ENCODE measurements at regions not wholly inside any gene's neighbourhood (a gene's known extent, or its start where the extent isn't known, plus 50 kb on each side); places are given as distances from the start of the nearest gene placed in this dataset.

DNA sequence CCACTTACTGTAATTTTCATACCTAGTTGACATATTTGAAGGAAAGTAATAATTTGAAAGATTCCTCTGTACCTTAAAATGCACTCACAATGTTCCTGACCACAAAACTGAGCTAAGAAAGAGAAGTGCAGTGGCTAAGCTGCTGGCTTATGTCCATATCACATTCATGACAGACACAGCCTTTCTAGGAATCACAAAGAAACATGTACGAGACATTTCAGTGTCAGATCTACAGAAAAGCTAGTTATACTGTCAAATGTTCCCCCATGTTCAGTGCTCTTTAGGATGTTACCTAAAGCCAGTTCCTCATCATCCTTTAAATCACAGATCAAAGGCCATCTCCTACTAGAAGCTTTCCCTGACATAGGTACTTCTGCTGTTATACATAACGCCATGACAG lies 142.2 kb upstream of the C11orf58 start:
- TF ChIP-seq, protein P1, sequence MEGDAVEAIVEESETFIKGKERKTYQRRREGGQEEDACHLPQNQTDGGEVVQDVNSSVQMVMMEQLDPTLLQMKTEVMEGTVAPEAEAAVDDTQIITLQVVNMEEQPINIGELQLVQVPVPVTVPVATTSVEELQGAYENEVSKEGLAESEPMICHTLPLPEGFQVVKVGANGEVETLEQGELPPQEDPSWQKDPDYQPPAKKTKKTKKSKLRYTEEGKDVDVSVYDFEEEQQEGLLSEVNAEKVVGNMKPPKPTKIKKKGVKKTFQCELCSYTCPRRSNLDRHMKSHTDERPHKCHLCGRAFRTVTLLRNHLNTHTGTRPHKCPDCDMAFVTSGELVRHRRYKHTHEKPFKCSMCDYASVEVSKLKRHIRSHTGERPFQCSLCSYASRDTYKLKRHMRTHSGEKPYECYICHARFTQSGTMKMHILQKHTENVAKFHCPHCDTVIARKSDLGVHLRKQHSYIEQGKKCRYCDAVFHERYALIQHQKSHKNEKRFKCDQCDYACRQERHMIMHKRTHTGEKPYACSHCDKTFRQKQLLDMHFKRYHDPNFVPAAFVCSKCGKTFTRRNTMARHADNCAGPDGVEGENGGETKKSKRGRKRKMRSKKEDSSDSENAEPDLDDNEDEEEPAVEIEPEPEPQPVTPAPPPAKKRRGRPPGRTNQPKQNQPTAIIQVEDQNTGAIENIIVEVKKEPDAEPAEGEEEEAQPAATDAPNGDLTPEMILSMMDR (tag by site-specific recombination; IDR thresholded peaks at IDR 0.05): no peak
- TF ChIP-seq, protein P2, sequence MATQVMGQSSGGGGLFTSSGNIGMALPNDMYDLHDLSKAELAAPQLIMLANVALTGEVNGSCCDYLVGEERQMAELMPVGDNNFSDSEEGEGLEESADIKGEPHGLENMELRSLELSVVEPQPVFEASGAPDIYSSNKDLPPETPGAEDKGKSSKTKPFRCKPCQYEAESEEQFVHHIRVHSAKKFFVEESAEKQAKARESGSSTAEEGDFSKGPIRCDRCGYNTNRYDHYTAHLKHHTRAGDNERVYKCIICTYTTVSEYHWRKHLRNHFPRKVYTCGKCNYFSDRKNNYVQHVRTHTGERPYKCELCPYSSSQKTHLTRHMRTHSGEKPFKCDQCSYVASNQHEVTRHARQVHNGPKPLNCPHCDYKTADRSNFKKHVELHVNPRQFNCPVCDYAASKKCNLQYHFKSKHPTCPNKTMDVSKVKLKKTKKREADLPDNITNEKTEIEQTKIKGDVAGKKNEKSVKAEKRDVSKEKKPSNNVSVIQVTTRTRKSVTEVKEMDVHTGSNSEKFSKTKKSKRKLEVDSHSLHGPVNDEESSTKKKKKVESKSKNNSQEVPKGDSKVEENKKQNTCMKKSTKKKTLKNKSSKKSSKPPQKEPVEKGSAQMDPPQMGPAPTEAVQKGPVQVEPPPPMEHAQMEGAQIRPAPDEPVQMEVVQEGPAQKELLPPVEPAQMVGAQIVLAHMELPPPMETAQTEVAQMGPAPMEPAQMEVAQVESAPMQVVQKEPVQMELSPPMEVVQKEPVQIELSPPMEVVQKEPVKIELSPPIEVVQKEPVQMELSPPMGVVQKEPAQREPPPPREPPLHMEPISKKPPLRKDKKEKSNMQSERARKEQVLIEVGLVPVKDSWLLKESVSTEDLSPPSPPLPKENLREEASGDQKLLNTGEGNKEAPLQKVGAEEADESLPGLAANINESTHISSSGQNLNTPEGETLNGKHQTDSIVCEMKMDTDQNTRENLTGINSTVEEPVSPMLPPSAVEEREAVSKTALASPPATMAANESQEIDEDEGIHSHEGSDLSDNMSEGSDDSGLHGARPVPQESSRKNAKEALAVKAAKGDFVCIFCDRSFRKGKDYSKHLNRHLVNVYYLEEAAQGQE (tag by site-specific recombination; IDR thresholded peaks at IDR 0.05): no peak
- TF ChIP-seq ZNF843 (tag by site-specific recombination; IDR thresholded peaks at IDR 0.05) (no peak), ZNF140 (tag by site-specific recombination; IDR thresholded peaks at IDR 0.05) (no peak), ZNF660 (tag by site-specific recombination; IDR thresholded peaks at IDR 0.05) (no peak), ZBTB8A (tag by site-specific recombination; IDR thresholded peaks at IDR 0.05) (no peak), YY1 (tag by site-specific recombination; IDR thresholded peaks at IDR 0.05) (no peak), ZNF292 (tag by site-specific recombination; IDR thresholded peaks at IDR 0.05; ENCODE audit: borderline replicate concordance, low read depth) (no peak), ZNF10 (tag by site-specific recombination; IDR thresholded peaks at IDR 0.05) (no peak), GLI4 (tag by site-specific recombination; IDR thresholded peaks at IDR 0.05) (no peak), ZNF184 (tag by site-specific recombination; IDR thresholded peaks at IDR 0.05) (no peak)
- TF ChIP-seq, protein P3, sequence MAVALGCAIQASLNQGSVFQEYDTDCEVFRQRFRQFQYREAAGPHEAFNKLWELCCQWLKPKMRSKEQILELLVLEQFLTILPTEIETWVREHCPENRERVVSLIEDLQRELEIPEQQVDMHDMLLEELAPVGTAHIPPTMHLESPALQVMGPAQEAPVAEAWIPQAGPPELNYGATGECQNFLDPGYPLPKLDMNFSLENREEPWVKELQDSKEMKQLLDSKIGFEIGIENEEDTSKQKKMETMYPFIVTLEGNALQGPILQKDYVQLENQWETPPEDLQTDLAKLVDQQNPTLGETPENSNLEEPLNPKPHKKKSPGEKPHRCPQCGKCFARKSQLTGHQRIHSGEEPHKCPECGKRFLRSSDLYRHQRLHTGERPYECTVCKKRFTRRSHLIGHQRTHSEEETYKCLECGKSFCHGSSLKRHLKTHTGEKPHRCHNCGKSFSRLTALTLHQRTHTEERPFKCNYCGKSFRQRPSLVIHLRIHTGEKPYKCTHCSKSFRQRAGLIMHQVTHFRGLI (tag by site-specific recombination; IDR thresholded peaks at IDR 0.05): no peak
- TF ChIP-seq, protein P4, sequence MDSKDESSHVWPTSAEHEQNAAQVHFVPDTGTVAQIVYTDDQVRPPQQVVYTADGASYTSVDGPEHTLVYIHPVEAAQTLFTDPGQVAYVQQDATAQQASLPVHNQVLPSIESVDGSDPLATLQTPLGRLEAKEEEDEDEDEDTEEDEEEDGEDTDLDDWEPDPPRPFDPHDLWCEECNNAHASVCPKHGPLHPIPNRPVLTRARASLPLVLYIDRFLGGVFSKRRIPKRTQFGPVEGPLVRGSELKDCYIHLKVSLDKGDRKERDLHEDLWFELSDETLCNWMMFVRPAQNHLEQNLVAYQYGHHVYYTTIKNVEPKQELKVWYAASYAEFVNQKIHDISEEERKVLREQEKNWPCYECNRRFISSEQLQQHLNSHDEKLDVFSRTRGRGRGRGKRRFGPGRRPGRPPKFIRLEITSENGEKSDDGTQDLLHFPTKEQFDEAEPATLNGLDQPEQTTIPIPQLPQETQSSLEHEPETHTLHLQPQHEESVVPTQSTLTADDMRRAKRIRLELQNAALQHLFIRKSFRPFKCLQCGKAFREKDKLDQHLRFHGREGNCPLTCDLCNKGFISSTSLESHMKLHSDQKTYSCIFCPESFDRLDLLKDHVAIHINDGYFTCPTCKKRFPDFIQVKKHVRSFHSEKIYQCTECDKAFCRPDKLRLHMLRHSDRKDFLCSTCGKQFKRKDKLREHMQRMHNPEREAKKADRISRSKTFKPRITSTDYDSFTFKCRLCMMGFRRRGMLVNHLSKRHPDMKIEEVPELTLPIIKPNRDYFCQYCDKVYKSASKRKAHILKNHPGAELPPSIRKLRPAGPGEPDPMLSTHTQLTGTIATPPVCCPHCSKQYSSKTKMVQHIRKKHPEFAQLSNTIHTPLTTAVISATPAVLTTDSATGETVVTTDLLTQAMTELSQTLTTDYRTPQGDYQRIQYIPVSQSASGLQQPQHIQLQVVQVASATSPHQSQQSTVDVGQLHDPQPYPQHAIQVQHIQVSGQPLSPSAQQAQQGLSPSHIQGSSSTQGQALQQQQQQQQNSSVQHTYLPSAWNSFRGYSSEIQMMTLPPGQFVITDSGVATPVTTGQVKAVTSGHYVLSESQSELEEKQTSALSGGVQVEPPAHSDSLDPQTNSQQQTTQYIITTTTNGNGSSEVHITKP (tag by site-specific recombination; IDR thresholded peaks at IDR 0.05): no peak
